ENCODE measurements at regions not wholly inside any gene's neighbourhood (a gene's known extent, or its start where the extent isn't known, plus 50 kb on each side); places are given as distances from the start of the nearest gene placed in this dataset.

- intact Hi-C loops (cut with micrococcal nuclease) = no loop called here
- no peak overlapping the region for H3K4me3 ChIP-seq
- DNase-seq = no peak
- no peaks in the 10 kb centered on the region for H3K36me3 ChIP-seq
- H3K27me3 ChIP-seq (ENCODE audit: low read depth) = no peaks in the 10 kb centered on the region
- H3K27ac ChIP-seq (replicated peaks) = no peak overlapping the region
- H3K9me3 ChIP-seq (replicated peaks) = no peaks in the 10 kb centered on the region
- H3K4me1 ChIP-seq = no peaks in the 10 kb centered on the region
- no peak for TF ChIP-seq CTCF (IDR thresholded peaks at IDR 0.05; ENCODE audit: borderline replicate concordance)
Measured at GRCh38 chr5:106523852-106524251, 1146.9 kb downstream of the EFNA5 start.

GRCh38 chr5:106522296-106522695 is 1148.4 kb downstream of the EFNA5 start:
- no peak for DNase-seq
- no peaks in the 10 kb centered on the region for H3K36me3 ChIP-seq
- no peak overlapping the region for H3K4me3 ChIP-seq
- no peak for TF ChIP-seq CTCF (IDR thresholded peaks at IDR 0.05; ENCODE audit: borderline replicate concordance)
- H3K4me1 ChIP-seq = no peaks in the 10 kb centered on the region
- H3K27ac ChIP-seq (replicated peaks) = no peak overlapping the region
- H3K27me3 ChIP-seq (ENCODE audit: low read depth) = no peaks in the 10 kb centered on the region
- no peaks in the 10 kb centered on the region for H3K9me3 ChIP-seq (replicated peaks)
- intact Hi-C loops (cut with micrococcal nuclease) = no loop called here

DNA sequence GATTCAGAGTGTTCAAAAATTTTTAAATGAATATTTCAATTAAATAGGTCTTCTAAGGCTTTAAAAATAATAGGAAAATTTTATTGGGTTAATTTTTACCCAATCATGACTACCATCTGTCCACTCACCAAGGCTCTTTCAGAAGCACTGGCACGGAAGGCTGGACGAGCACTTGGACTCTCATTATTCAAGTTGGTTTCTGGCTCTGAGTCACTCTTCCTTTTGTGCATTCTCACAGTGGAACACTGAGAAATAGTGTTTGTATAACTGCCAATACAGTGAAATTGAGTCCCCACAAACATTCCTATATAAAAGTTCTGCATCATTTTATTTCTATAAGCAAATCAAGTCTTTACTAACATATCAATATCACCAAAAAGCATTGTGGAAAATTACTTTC is 1149.0 kb downstream of the EFNA5 start:
- DNase-seq = no peak
- Histone ChIP-seq H3K27ac (replicated peaks) (no peak overlapping the region), H3K36me3 (no peaks in the 10 kb centered on the region), H3K9me3 (replicated peaks) (no peaks in the 10 kb centered on the region), H3K27me3 (ENCODE audit: low read depth) (no peaks in the 10 kb centered on the region), H3K4me3 (no peak overlapping the region), H3K4me1 (no peaks in the 10 kb centered on the region)
- intact Hi-C loops (cut with micrococcal nuclease) = no loop called here
- TF ChIP-seq CTCF (IDR thresholded peaks at IDR 0.05; ENCODE audit: borderline replicate concordance) = no peak

- H3K4me3 ChIP-seq = no peak overlapping the region
- no peaks in the 10 kb centered on the region for H3K36me3 ChIP-seq
- intact Hi-C loops (cut with micrococcal nuclease) = no loop called here
- H3K27ac ChIP-seq (replicated peaks) = no peak overlapping the region
- no peak for DNase-seq
- no peak for TF ChIP-seq CTCF (IDR thresholded peaks at IDR 0.05; ENCODE audit: borderline replicate concordance)
- no peaks in the 10 kb centered on the region for H3K4me1 ChIP-seq
- H3K9me3 ChIP-seq (replicated peaks) = peaks cover 4% of the 10 kb centered on the region
- H3K27me3 ChIP-seq (ENCODE audit: low read depth) = no peaks in the 10 kb centered on the region
Measured at GRCh38 chr5:106510321-106510720, 1160.4 kb downstream of the EFNA5 start.

DNA sequence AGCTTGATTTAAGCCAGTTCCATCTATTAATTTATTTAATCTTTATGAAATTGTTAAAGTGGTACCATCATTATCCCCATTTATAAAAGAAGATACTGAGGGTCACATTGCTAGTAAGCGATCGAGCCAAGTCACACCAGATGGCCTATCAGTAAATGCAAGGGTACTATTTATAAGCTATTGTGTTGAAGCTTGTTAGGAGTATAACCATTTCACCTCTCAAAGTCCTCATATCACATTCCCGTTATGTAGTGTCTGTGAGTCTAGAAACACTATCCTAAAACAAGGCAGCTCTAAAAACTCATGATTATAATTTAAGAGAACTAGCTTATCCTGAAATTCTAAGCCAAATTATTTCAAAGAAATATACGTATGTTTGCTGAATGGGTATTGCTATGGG is 1161.8 kb downstream of the EFNA5 start:
- H3K27me3 ChIP-seq (ENCODE audit: low read depth) = no peaks in the 10 kb centered on the region
- DNase-seq = no peak
- peak overlapping the region; percentile 71 for H3K27ac ChIP-seq (replicated peaks)
- peaks cover 4% of the 10 kb centered on the region for H3K9me3 ChIP-seq (replicated peaks)
- intact Hi-C loops (cut with micrococcal nuclease) = no loop called here
- no peak for TF ChIP-seq CTCF (IDR thresholded peaks at IDR 0.05; ENCODE audit: borderline replicate concordance)
- H3K4me3 ChIP-seq = no peak overlapping the region
- no peaks in the 10 kb centered on the region for H3K4me1 ChIP-seq
- H3K36me3 ChIP-seq = no peaks in the 10 kb centered on the region

- TF ChIP-seq CTCF (IDR thresholded peaks at IDR 0.05; ENCODE audit: borderline replicate concordance) = no peak
- intact Hi-C loops (cut with micrococcal nuclease) = no loop called here
- H3K27me3 ChIP-seq (ENCODE audit: low read depth) = no peaks in the 10 kb centered on the region
- no peak overlapping the region for H3K27ac ChIP-seq (replicated peaks)
- peaks cover 4% of the 10 kb centered on the region for H3K9me3 ChIP-seq (replicated peaks)
- H3K4me1 ChIP-seq = no peaks in the 10 kb centered on the region
- H3K4me3 ChIP-seq = no peak overlapping the region
- H3K36me3 ChIP-seq = no peaks in the 10 kb centered on the region
- no peak for DNase-seq
Measured at GRCh38 chr5:106493910-106494309, 1176.8 kb downstream of the EFNA5 start.

Data from left ventricle myocardium inferior (tissue), 1 donor.